GM12878 (cell line): ENCODE measurements at regions not wholly inside any gene's neighbourhood (a gene's known extent, or its start where the extent isn't known, plus 50 kb on each side); places are given as distances from the start of the nearest gene placed in this dataset.

Source experiments
- ATF2 ChIP-seq: IDR thresholded peaks from 2 replicates; pipeline ENCODE4 v1.6.1; 2012; ENCODE audit warnings: low read length, inconsistent platforms
- CEBPZ ChIP-seq: fragments of 150-350 bp; IDR thresholded peaks from 2 replicates; pipeline ENCODE4 v1.6.1; 2016; ENCODE audit warnings: low read depth, low read length
- GABPA ChIP-seq: IDR thresholded peaks from 2 replicates; pipeline ENCODE4 v1.6.1; 2014; ENCODE audit warnings: antibody characterized with exemption, low read depth, mild to moderate bottlenecking, inconsistent platforms
- MAX ChIP-seq: IDR thresholded peaks from 2 replicates; pipeline ENCODE4 v1.6.1; 2012; ENCODE audit warnings: low read depth, low read length, improper control_type of control experiment
- PRDM15 ChIP-seq: fragments of 450-650 bp; formaldehyde crosslinking; IDR thresholded peaks from 2 replicates; pipeline ENCODE4 v1.4.0; 2020; ENCODE audit warnings: mild to moderate bottlenecking, moderate library complexity
- ZBTB11 ChIP-seq: fragments of 450-650 bp; formaldehyde crosslinking; IDR thresholded peaks from 2 replicates; pipeline ENCODE4 v1.5.0; 2022; ENCODE audit warnings: mild to moderate bottlenecking, missing genetic modification characterization

GRCh38 chr6:148289153-148289552 lies 53.5 kb upstream of the SASH1 start (continued):
- TF ChIP-seq ZBTB11: no peak
- TF ChIP-seq CEBPZ: no peak
- TF ChIP-seq GABPA: no peak
- TF ChIP-seq MAX: no peak
- no peak for TF ChIP-seq ATF2
- no peak for TF ChIP-seq PRDM15 (CRISPR knock-in tag)
